Left lung (tissue), 4 donors: ENCODE measurements at regions not wholly inside any gene's neighbourhood (a gene's known extent, or its start where the extent isn't known, plus 50 kb on each side); places are given as distances from the start of the nearest gene placed in this dataset.
"Not testable (repeated sequence)": the region's sequence is repeated elsewhere in the genome, so short reads cannot be mapped to it uniquely, and the experiment has no call there.

Experiments used
- ATAC-seq: fragments of 200-7000 bp; cut with Tn5 transposase; one replicate; pipeline ENCODE4 v1.9.1; 2020; ENCODE audit warnings: moderate library complexity
- DNase-seq, 4 donors: peaks; one replicate each; pipeline ENCODE4 v3.0.0-alpha.2; 2013 to 2020
- H3K27ac ChIP-seq, 2 donors: fragments of 200-600 bp; sonication (generic) in 1 of 2; one replicate each; pipeline versions ENCODE4 v1.5.0 to v1.8.0; 2020 to 2021
- H3K27me3 ChIP-seq, 2 donors: fragments of 200-600 bp; sonication (generic) in 1 of 2; one replicate each; pipeline versions ENCODE4 v1.5.0 to v1.8.0; 2020 to 2021
- H3K36me3 ChIP-seq, 2 donors: fragments of 200-600 bp; sonication (generic) in 1 of 2; one replicate each; pipeline versions ENCODE4 v1.5.0 to v1.8.0; 2020 to 2021
- H3K4me1 ChIP-seq, 2 donors: fragments of 200-600 bp; one replicate each; pipeline ENCODE4 v1.8.0; 2021
- H3K4me3 ChIP-seq, 2 donors: fragments of 200-600 bp; sonication (generic) in 1 of 2; one replicate each; pipeline versions ENCODE4 v1.5.0 to v1.8.0; 2020 to 2021; ENCODE audit warnings: mild to moderate bottlenecking in 1 of 2
- H3K9me3 ChIP-seq, 2 donors: fragments of 200-600 bp; sonication (generic) in 1 of 2; one replicate each; pipeline versions ENCODE4 v1.5.0 to v1.8.0; 2020 to 2021
- CTCF ChIP-seq, 2 donors: fragments of 200-600 bp; sonication (generic) in 1 of 2; IDR thresholded peaks; one replicate each; pipeline versions ENCODE4 v1.5.0 to v1.8.0; 2021; ENCODE audit warnings: antibody characterized with exemption in 2 of 2
- intact Hi-C, 2 donors: fragments of 100-400 bp; cut with DNase I; formaldehyde crosslinking; loops; one replicate each; pipeline versions ENCODE4 v1.11.2 to v1.14.2; 2022
- donor health status: DM: no; HTN: yes; CAD: no.
- donor health status: DM: no; HTN: no; CAD: no.

- H3K4me1 ChIP-seq: peaks cover 0 to 14% of the 10 kb centered on the region in 2 donors
- no peak overlapping the region for H3K4me3 ChIP-seq
- no peak for TF ChIP-seq CTCF (IDR thresholded peaks at IDR 0.05)
- no peak for DNase-seq
- H3K36me3 ChIP-seq: no peaks in the 10 kb centered on the region
- no peak overlapping the region for H3K27ac ChIP-seq
- H3K27me3 ChIP-seq: peaks cover 0 to 16% of the 10 kb centered on the region in 2 donors
- no peaks in the 10 kb centered on the region for H3K9me3 ChIP-seq
- ATAC-seq: no peak
- intact Hi-C loops: no loop called here
These were observed 125.1 kb downstream of the COPS8 start for GRCh38 chr2:237210763-237211162.

DNA sequence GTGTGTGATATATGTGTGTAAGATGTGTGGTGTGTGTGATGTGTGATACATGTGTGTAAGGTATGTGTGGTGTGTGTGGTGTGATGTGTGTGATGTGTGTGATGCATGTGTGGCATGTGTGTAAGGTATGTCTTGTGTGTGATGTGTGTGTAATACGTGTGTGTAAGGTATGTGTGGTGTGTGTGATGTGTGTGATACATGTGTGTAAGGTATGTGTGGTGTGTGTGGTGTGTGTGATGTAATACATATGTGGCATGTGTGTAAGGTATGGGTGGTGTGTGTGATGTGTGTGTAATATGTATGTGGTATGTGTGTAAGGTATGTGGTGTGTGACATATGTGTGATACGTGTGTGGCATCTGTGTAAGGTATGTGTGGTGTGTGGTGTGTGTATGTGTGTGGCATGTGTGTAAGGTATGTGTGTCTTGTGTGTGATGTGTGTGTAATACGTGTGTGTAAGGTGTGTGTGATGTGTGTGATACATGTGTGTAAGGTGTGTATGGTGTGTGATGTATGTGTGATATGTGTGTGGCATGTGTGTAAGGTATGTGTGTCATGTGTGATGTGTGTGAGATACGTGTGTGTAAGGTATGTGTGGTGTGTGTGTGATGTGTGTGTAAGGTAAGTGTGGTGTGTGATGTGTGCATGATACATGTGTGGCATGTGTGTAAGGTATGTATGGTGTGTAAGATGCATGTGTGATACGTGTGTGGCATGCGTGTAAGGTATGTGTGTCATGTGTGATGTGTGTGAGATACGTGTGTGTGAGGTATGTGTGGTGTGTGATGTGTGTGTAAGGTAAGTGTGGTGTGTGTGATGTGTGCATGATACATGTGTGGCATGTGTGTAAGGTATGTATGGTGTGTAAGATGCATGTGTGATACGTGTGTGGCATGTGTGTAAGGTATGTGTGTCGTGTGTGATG lies 126.9 kb downstream of the COPS8 start:
- H3K4me1 ChIP-seq, H3K4me3 ChIP-seq, H3K36me3 ChIP-seq, ATAC-seq, H3K9me3 ChIP-seq, DNase-seq, H3K27me3 ChIP-seq, intact Hi-C loops: not testable (repeated sequence)
- H3K27ac ChIP-seq: peak overlapping the region in 1 of 2 donors; percentile 72

DNA sequence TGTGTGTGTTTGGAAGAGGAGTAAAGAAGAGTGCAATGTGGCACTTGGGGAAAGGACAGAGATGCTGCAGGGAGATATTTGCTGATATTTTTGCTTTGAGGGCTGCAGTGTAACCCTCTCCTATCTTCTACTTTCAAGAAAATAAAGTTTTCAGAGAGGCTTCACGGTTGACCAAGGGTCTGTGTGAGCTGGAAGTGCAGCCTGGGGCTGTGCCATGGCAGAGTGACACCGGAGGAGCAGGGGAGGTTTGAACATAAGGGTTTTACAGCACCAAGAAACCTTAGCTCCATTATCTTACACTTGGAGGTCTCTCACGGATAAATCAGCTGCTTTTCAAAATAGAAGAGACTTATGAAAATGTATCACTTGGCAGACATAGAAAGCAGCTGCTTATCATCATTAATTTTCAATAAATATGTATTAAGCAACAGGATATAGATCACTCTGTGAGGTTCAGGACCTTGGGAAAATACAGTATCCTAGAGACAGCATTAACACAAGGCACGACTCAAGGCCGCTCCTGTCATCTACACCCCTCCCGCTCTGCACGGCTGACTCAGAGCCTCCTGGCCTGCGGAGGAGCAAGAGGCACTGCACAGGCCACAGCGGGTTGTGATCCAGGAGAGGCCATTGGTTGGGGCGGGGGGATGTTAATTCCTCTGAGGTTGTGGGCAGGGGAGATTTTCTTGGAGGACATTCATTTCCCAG lies 127.8 kb downstream of the COPS8 start:
- peak; percentile 92 for ATAC-seq
- Histone ChIP-seq H3K9me3 (no peaks in the 10 kb centered on the region), H3K4me3 (no peak overlapping the region), H3K4me1 (peaks cover 0 to 3% of the 10 kb centered on the region in 2 donors), H3K27ac (peak overlapping the region; percentile 53 to 72), H3K27me3 (peaks cover 0 to 5% of the 10 kb centered on the region in 2 donors), H3K36me3 (no peaks in the 10 kb centered on the region)
- peak in 3 of 4 donors; percentile 75 to 95 (median 91) for DNase-seq
- intact Hi-C loops: no loop called here
- TF ChIP-seq CTCF (IDR thresholded peaks at IDR 0.05): no peak

DNA sequence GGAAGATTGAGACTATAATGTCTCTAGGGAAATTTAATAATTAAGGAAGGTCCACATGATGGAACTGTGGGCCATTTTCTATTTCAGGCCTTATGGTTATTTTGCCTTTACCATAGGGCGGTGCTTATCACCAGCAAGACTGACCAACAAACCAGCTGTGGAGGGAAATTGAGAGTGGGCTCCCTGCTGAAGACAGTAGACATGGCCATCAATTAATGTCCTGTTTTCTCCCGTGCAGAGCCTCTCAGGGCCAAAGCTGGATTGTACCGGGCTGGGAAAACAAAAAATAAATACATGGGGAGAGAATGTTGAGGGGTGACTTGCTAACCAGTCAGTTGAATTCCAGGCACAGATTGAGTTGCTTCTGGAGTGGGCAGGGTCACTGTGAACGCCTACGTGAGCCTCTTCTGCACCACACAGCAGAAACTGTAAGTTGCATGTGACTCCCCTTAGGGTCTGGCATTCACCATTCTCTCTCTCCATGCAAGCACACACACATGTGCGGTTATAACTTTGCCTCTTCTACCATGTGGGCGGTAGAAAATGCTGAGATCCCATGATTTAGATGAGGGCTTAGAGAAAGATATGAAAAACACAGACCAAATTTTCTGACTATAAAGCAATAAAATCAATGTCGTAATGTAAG lies 128.5 kb downstream of the COPS8 start:
- Histone ChIP-seq H3K4me1 (no peaks in the 10 kb centered on the region), H3K9me3 (no peaks in the 10 kb centered on the region), H3K27ac (peak overlapping the region; percentile 20 to 72), H3K36me3 (no peaks in the 10 kb centered on the region), H3K27me3 (peaks cover 0 to 1% of the 10 kb centered on the region in 2 donors), H3K4me3 (no peak overlapping the region)
- intact Hi-C loops: no loop called here
- ATAC-seq (peak; percentile 9), DNase-seq (no peak)
- TF ChIP-seq CTCF (IDR thresholded peaks at IDR 0.05): no peak

DNA sequence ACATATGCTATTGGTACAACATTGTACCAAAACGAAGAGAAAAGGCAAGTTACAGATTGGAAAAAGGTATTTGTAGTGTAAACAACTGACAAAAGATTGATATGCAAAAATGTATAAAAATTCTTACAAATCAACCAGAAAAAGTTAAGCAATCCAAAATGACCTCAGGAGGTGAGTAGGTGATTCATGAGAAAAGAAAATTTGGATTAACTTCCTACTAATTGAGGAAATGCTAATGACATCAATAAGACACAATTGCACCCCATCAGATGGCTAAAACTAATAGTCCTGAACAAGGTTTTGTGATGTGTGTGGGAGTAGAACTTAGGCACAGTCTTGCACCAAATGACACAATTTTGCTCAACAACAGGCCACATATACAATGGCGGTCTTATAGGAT lies 129.3 kb downstream of the COPS8 start:
- TF ChIP-seq CTCF (IDR thresholded peaks at IDR 0.05): no peak
- H3K9me3 ChIP-seq: no peaks in the 10 kb centered on the region
- no peak overlapping the region for H3K4me3 ChIP-seq
- H3K36me3 ChIP-seq: no peaks in the 10 kb centered on the region
- DNase-seq (no peak), ATAC-seq (no peak)
- no peaks in the 10 kb centered on the region for H3K4me1 ChIP-seq
- H3K27ac ChIP-seq: no peak overlapping the region
- H3K27me3 ChIP-seq: no peaks in the 10 kb centered on the region
- intact Hi-C loops: no loop called here
